ENCODE measurements at regions not wholly inside any gene's neighbourhood (a gene's known extent, or its start where the extent isn't known, plus 50 kb on each side); places are given as distances from the start of the nearest gene placed in this dataset.

GRCh38 chr7:42414941-42415505, 178.0 kb upstream of the GLI3 start:
- no peak for TF ChIP-seq CTCF (IDR thresholded peaks at IDR 0.05)
- Histone ChIP-seq H3K36me3 (no peaks in the 10 kb centered on the region), H3K9ac (ENCODE audit: low read depth in 2 of 2, low read length in 2 of 2) (no peak overlapping the region), H3K27me3 (no peaks in the 10 kb centered on the region), H3K9me3 (no peaks in the 10 kb centered on the region), H3K4me1 (no peaks in the 10 kb centered on the region), H3K4me3 (no peak overlapping the region), H3K27ac (no peak overlapping the region)
- DNase-seq, result no peak
- intact Hi-C loops (cut with DNase I), result no loop called here

- no peak overlapping the region for H3K27ac ChIP-seq
- no peak for DNase-seq
- H3K36me3 ChIP-seq, result no peaks in the 10 kb centered on the region
- no peaks in the 10 kb centered on the region for H3K27me3 ChIP-seq
- H3K9me3 ChIP-seq, result no peaks in the 10 kb centered on the region
- no peak for TF ChIP-seq CTCF (IDR thresholded peaks at IDR 0.05)
- no peaks in the 10 kb centered on the region for H3K4me1 ChIP-seq
- no peak overlapping the region for H3K9ac ChIP-seq (ENCODE audit: low read depth in 2 of 2, low read length in 2 of 2)
- intact Hi-C loops (cut with DNase I), result no loop called here
- no peak overlapping the region for H3K4me3 ChIP-seq
Observed at GRCh38 chr7:42414028-42414427, 177.0 kb upstream of the GLI3 start.

- no peak overlapping the region for H3K9ac ChIP-seq (ENCODE audit: low read depth in 2 of 2, low read length in 2 of 2)
- no peaks in the 10 kb centered on the region for H3K9me3 ChIP-seq
- intact Hi-C loops (cut with DNase I), result no loop called here
- H3K36me3 ChIP-seq, result no peaks in the 10 kb centered on the region
- H3K27ac ChIP-seq, result no peak overlapping the region
- no peak for DNase-seq
- no peak overlapping the region for H3K4me3 ChIP-seq
- TF ChIP-seq CTCF (IDR thresholded peaks at IDR 0.05), result no peak
- no peaks in the 10 kb centered on the region for H3K27me3 ChIP-seq
- H3K4me1 ChIP-seq, result no peaks in the 10 kb centered on the region
Observed at GRCh38 chr7:42409296-42409695, 172.3 kb upstream of the GLI3 start.

- Histone ChIP-seq H3K27ac (no peak overlapping the region), H3K4me1 (no peaks in the 10 kb centered on the region), H3K4me3 (no peak overlapping the region), H3K27me3 (no peaks in the 10 kb centered on the region), H3K36me3 (no peaks in the 10 kb centered on the region), H3K9me3 (no peaks in the 10 kb centered on the region), H3K9ac (ENCODE audit: low read depth in 2 of 2, low read length in 2 of 2) (no peak overlapping the region)
- no peak for DNase-seq
- no peak for TF ChIP-seq CTCF (IDR thresholded peaks at IDR 0.05)
- intact Hi-C loops (cut with DNase I), result no loop called here
Observed at GRCh38 chr7:42407833-42408232, 170.8 kb upstream of the GLI3 start.

GRCh38 chr7:42407021-42407710, 170.2 kb upstream of the GLI3 start:
- Histone ChIP-seq H3K36me3 (no peaks in the 10 kb centered on the region), H3K27ac (no peak overlapping the region), H3K9me3 (no peaks in the 10 kb centered on the region), H3K4me1 (no peaks in the 10 kb centered on the region), H3K27me3 (no peaks in the 10 kb centered on the region), H3K4me3 (no peak overlapping the region), H3K9ac (ENCODE audit: low read depth in 2 of 2, low read length in 2 of 2) (no peak overlapping the region)
- no peak for DNase-seq
- intact Hi-C loops (cut with DNase I), result no loop called here
- TF ChIP-seq CTCF (IDR thresholded peaks at IDR 0.05), result no peak

Measured in colonic mucosa (tissue), 4 donors.